GM23338 (cell line): ENCODE measurements at regions not wholly inside any gene's neighbourhood (a gene's known extent, or its start where the extent isn't known, plus 50 kb on each side); places are given as distances from the start of the nearest gene placed in this dataset.

Experiments used
- CREB1 ChIP-seq: fragments of 250-450 bp; sonication (Bioruptor Pico); IDR thresholded peaks from 2 replicates; pipeline ENCODE4 v1.5.0; 2020; ENCODE audit warnings: low read depth, mild to moderate bottlenecking, moderate library complexity
- ETS1 ChIP-seq: IDR thresholded peaks from 2 replicates; pipeline ENCODE4 v1.6.1; 2016; ENCODE audit warnings: antibody characterized with exemption
- EZH2 ChIP-seq: fragments of 200-600 bp; sonication (generic); IDR thresholded peaks from one replicate; pipeline ENCODE4 v1.8.0; 2017; ENCODE audit warnings: antibody characterized with exemption, mild to moderate bottlenecking, low read depth; ENCODE audit not compliant: unreplicated experiment
- EZH2phosphoT487 ChIP-seq: fragments of 200-600 bp; sonication (generic); IDR thresholded peaks from one replicate; pipeline ENCODE4 v1.8.1; 2018; ENCODE audit warnings: antibody characterized with exemption; ENCODE audit not compliant: unreplicated experiment
- JUNB ChIP-seq: IDR thresholded peaks from one replicate; pipeline ENCODE4 v1.6.1; 2016; ENCODE audit warnings: antibody characterized with exemption; ENCODE audit not compliant: unreplicated experiment
- NANOG ChIP-seq: IDR thresholded peaks from 2 replicates; pipeline ENCODE4 v1.6.1; 2016; ENCODE audit warnings: antibody characterized with exemption, borderline replicate concordance
- POLR2AphosphoS5 ChIP-seq: IDR thresholded peaks from 2 replicates; pipeline ENCODE4 v1.6.1; 2016; ENCODE audit warnings: antibody characterized with exemption, low read depth
- REST ChIP-seq: IDR thresholded peaks from one replicate; pipeline ENCODE4 v1.6.1; 2018; ENCODE audit warnings: antibody characterized with exemption; ENCODE audit not compliant: unreplicated experiment
- STAT1 ChIP-seq: IDR thresholded peaks from one replicate; pipeline ENCODE4 v1.6.1; 2016; ENCODE audit warnings: antibody characterized with exemption; ENCODE audit not compliant: unreplicated experiment
- TF ChIP-seq, protein P1 (sequence below): fragments of 250-450 bp; sonication (Bioruptor Pico); IDR thresholded peaks from 2 replicates; pipeline ENCODE4 v1.5.0; 2020; ENCODE audit warnings: mild to moderate bottlenecking, moderate library complexity
- TF ChIP-seq, protein P2 (sequence below), 2 experiments: fragments of 200-600 bp in 1 of 2; sonication (generic) in 1 of 2; conservative IDR thresholded peaks; 2 replicates each; pipeline versions ENCODE4 v1.5.1 to v1.6.1; 2016 to 2017; ENCODE audit warnings: antibody characterized with exemption in 2 of 2, low read depth in 2 of 2, mild to moderate bottlenecking in 2 of 2, moderate library complexity in 1 of 2

GRCh38 chr6:148109732-148110131 lies 232.9 kb upstream of the SASH1 start:
- TF ChIP-seq, protein P1, sequence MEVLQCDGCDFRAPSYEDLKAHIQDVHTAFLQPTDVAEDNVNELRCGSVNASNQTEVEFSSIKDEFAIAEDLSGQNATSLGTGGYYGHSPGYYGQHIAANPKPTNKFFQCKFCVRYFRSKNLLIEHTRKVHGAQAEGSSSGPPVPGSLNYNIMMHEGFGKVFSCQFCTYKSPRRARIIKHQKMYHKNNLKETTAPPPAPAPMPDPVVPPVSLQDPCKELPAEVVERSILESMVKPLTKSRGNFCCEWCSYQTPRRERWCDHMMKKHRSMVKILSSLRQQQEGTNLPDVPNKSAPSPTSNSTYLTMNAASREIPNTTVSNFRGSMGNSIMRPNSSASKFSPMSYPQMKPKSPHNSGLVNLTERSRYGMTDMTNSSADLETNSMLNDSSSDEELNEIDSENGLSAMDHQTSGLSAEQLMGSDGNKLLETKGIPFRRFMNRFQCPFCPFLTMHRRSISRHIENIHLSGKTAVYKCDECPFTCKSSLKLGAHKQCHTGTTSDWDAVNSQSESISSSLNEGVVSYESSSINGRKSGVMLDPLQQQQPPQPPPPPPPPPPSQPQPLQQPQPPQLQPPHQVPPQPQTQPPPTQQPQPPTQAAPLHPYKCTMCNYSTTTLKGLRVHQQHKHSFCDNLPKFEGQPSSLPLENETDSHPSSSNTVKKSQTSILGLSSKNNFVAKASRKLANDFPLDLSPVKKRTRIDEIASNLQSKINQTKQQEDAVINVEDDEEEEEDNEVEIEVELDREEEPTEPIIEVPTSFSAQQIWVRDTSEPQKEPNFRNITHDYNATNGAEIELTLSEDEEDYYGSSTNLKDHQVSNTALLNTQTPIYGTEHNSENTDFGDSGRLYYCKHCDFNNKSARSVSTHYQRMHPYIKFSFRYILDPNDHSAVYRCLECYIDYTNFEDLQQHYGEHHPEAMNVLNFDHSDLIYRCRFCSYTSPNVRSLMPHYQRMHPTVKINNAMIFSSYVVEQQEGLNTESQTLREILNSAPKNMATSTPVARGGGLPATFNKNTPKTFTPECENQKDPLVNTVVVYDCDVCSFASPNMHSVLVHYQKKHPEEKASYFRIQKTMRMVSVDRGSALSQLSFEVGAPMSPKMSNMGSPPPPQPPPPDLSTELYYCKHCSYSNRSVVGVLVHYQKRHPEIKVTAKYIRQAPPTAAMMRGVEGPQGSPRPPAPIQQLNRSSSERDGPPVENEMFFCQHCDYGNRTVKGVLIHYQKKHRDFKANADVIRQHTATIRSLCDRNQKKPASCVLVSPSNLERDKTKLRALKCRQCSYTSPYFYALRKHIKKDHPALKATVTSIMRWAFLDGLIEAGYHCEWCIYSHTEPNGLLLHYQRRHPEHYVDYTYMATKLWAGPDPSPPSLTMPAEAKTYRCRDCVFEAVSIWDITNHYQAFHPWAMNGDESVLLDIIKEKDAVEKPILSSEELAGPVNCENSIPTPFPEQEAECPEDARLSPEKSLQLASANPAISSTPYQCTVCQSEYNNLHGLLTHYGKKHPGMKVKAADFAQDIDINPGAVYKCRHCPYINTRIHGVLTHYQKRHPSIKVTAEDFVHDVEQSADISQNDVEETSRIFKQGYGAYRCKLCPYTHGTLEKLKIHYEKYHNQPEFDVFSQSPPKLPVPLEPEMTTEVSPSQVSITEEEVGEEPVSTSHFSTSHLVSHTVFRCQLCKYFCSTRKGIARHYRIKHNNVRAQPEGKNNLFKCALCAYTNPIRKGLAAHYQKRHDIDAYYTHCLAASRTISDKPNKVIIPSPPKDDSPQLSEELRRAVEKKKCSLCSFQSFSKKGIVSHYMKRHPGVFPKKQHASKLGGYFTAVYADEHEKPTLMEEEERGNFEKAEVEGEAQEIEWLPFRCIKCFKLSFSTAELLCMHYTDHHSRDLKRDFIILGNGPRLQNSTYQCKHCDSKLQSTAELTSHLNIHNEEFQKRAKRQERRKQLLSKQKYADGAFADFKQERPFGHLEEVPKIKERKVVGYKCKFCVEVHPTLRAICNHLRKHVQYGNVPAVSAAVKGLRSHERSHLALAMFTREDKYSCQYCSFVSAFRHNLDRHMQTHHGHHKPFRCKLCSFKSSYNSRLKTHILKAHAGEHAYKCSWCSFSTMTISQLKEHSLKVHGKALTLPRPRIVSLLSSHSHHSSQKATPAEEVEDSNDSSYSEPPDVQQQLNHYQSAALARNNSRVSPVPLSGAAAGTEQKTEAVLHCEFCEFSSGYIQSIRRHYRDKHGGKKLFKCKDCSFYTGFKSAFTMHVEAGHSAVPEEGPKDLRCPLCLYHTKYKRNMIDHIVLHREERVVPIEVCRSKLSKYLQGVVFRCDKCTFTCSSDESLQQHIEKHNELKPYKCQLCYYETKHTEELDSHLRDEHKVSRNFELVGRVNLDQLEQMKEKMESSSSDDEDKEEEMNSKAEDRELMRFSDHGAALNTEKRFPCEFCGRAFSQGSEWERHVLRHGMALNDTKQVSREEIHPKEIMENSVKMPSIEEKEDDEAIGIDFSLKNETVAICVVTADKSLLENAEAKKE (CRISPR knock-in tag), result no peak
- TF ChIP-seq REST, result no peak
- TF ChIP-seq, protein P2, sequence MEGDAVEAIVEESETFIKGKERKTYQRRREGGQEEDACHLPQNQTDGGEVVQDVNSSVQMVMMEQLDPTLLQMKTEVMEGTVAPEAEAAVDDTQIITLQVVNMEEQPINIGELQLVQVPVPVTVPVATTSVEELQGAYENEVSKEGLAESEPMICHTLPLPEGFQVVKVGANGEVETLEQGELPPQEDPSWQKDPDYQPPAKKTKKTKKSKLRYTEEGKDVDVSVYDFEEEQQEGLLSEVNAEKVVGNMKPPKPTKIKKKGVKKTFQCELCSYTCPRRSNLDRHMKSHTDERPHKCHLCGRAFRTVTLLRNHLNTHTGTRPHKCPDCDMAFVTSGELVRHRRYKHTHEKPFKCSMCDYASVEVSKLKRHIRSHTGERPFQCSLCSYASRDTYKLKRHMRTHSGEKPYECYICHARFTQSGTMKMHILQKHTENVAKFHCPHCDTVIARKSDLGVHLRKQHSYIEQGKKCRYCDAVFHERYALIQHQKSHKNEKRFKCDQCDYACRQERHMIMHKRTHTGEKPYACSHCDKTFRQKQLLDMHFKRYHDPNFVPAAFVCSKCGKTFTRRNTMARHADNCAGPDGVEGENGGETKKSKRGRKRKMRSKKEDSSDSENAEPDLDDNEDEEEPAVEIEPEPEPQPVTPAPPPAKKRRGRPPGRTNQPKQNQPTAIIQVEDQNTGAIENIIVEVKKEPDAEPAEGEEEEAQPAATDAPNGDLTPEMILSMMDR (conservative IDR thresholded peaks at IDR 0.05; ENCODE audit: low read depth in 2 of 2), result no peak
- no peak for TF ChIP-seq EZH2
- no peak for TF ChIP-seq EZH2phosphoT487
- no peak for TF ChIP-seq POLR2AphosphoS5
- TF ChIP-seq ETS1, result no peak
- TF ChIP-seq STAT1, result no peak
- no peak for TF ChIP-seq JUNB
- TF ChIP-seq CREB1 (CRISPR knock-in tag), result no peak
- TF ChIP-seq NANOG, result no peak
